ENCODE measurements at regions not wholly inside any gene's neighbourhood (a gene's known extent, or its start where the extent isn't known, plus 50 kb on each side); places are given as distances from the start of the nearest gene placed in this dataset.

DNA sequence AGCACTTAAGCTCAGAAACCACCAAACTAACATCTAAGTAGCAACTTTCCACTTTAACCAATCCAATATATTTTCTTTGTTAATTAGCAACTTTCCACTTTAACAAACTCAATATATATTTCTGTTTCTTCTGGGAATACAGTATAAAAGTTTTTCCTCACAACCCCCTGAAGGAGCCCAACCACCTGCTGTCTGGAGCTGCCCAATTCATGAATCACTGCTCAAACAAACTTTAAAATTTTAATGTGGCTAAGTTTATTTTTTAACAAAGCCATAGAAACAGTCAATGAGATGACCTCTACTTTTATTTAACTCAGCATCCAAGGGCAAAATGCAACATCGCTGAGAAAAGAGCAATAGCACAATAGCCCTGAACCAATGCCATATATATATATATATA is 500.1 kb downstream of the EPM2A start:
- Histone ChIP-seq H3K36me3 (ENCODE audit: control insufficient read depth, insufficient read depth, low read length) (no peaks in the 10 kb centered on the region), H3K4me3 (ENCODE audit: low read depth, low read length) (no peak overlapping the region), H3K9me3 (no peaks in the 10 kb centered on the region), H3K4me1 (no peaks in the 10 kb centered on the region), H3K27me3 (replicated peaks; ENCODE audit: control insufficient read depth, insufficient read depth, low read length) (no peaks in the 10 kb centered on the region)
- BruUV-seq (replicated peaks) = no TSS peak
- Mint-ChIP-seq H3K4me3 (ENCODE audit: unreplicated experiment) (no peak overlapping the region), H3K9me3 (ENCODE audit: unreplicated experiment) (peaks cover 12% of the 10 kb centered on the region), H3K27me3 (ENCODE audit: insufficient read depth, unreplicated experiment) (no peaks in the 10 kb centered on the region), H3K27ac (ENCODE audit: unreplicated experiment) (no peak overlapping the region), H3K4me1 (ENCODE audit: low read depth, unreplicated experiment) (no peaks in the 10 kb centered on the region), H3K36me3 (ENCODE audit: insufficient read depth, unreplicated experiment) (no peaks in the 10 kb centered on the region)
- TF ChIP-seq CTCF (IDR thresholded peaks at IDR 0.05; ENCODE audit: insufficient read depth in 1 of 2, low read depth in 1 of 2, low read length in 1 of 2, severe bottlenecking in 1 of 2, unreplicated experiment in 1 of 2) = no peak
- CTCF ChIA-PET = no interaction called here
- POLR2A ChIA-PET = no interaction called here
- intact Hi-C loops (cut with micrococcal nuclease; ENCODE audit: unreplicated experiment) = no loop called here
- DNase-seq = no peak

GRCh38 chr6:145238787-145239186 is 496.5 kb downstream of the EPM2A start:
- no peak for DNase-seq
- Mint-ChIP-seq H3K4me3 (ENCODE audit: unreplicated experiment) (no peak overlapping the region), H3K36me3 (ENCODE audit: insufficient read depth, unreplicated experiment) (no peaks in the 10 kb centered on the region), H3K4me1 (ENCODE audit: low read depth, unreplicated experiment) (no peaks in the 10 kb centered on the region), H3K27me3 (ENCODE audit: insufficient read depth, unreplicated experiment) (no peaks in the 10 kb centered on the region), H3K9me3 (ENCODE audit: unreplicated experiment) (peaks cover 15% of the 10 kb centered on the region), H3K27ac (ENCODE audit: unreplicated experiment) (no peak overlapping the region)
- Histone ChIP-seq H3K36me3 (ENCODE audit: control insufficient read depth, insufficient read depth, low read length) (no peaks in the 10 kb centered on the region), H3K4me3 (ENCODE audit: low read depth, low read length) (no peak overlapping the region), H3K9me3 (no peaks in the 10 kb centered on the region), H3K27me3 (replicated peaks; ENCODE audit: control insufficient read depth, insufficient read depth, low read length) (no peaks in the 10 kb centered on the region), H3K4me1 (no peaks in the 10 kb centered on the region)
- CTCF ChIA-PET = no interaction called here
- POLR2A ChIA-PET = no interaction called here
- BruUV-seq (replicated peaks) = no TSS peak
- TF ChIP-seq CTCF (IDR thresholded peaks at IDR 0.05; ENCODE audit: insufficient read depth in 1 of 2, low read depth in 1 of 2, low read length in 1 of 2, severe bottlenecking in 1 of 2, unreplicated experiment in 1 of 2) = no peak
- intact Hi-C loops (cut with micrococcal nuclease; ENCODE audit: unreplicated experiment) = no loop called here

GRCh38 chr6:145241039-145241438 is 494.3 kb downstream of the EPM2A start:
- Mint-ChIP-seq H3K27me3 (ENCODE audit: insufficient read depth, unreplicated experiment) (no peaks in the 10 kb centered on the region), H3K9me3 (ENCODE audit: unreplicated experiment) (peaks cover 11% of the 10 kb centered on the region), H3K36me3 (ENCODE audit: insufficient read depth, unreplicated experiment) (no peaks in the 10 kb centered on the region), H3K27ac (ENCODE audit: unreplicated experiment) (no peak overlapping the region), H3K4me3 (ENCODE audit: unreplicated experiment) (no peak overlapping the region), H3K4me1 (ENCODE audit: low read depth, unreplicated experiment) (no peaks in the 10 kb centered on the region)
- ChIA-PET CTCF (no interaction called here), POLR2A (no interaction called here)
- Histone ChIP-seq H3K4me3 (ENCODE audit: low read depth, low read length) (no peak overlapping the region), H3K4me1 (no peaks in the 10 kb centered on the region), H3K9me3 (no peaks in the 10 kb centered on the region), H3K36me3 (ENCODE audit: control insufficient read depth, insufficient read depth, low read length) (no peaks in the 10 kb centered on the region), H3K27me3 (replicated peaks; ENCODE audit: control insufficient read depth, insufficient read depth, low read length) (no peaks in the 10 kb centered on the region)
- no TSS peak for BruUV-seq (replicated peaks)
- intact Hi-C loops (cut with micrococcal nuclease; ENCODE audit: unreplicated experiment) = no loop called here
- DNase-seq = no peak
- TF ChIP-seq CTCF (IDR thresholded peaks at IDR 0.05; ENCODE audit: insufficient read depth in 1 of 2, low read depth in 1 of 2, low read length in 1 of 2, severe bottlenecking in 1 of 2, unreplicated experiment in 1 of 2) = no peak
